Caco-2 (cell line): ENCODE measurements at regions not wholly inside any gene's neighbourhood (a gene's known extent, or its start where the extent isn't known, plus 50 kb on each side); places are given as distances from the start of the nearest gene placed in this dataset.

Source experiments
- BruUV-seq: library from RNA; stranded (reverse); fragments of 400-500 nt; replicated peaks from 2 replicates; lab custom pipeline; 2021; lab: Mats Ljungman, UMichigan
- CTCF ChIA-PET: fragments of 300-600 bp; sonication (Branson Sonifier 250); formaldehyde crosslinking; loops from one replicate; lab custom pipeline; 2022; ENCODE audit warnings: antibody characterized with exemption; lab: Charles Lee
- POLR2A ChIA-PET: fragments of 300-600 bp; sonication (Branson Sonifier 250); formaldehyde crosslinking; loops from one replicate; lab custom pipeline; 2022; ENCODE audit warnings: antibody characterized with exemption; lab: Charles Lee
- DNase-seq, 2 experiments: peaks; one replicate each; pipeline versions ENCODE4 v3.0.0 to v3.0.0-alpha.2; 2020 to 2022
- H3K27me3 ChIP-seq: replicated peaks from 2 replicates; pipeline ENCODE4 v1.6.0; 2011; ENCODE audit warnings: low read length; ENCODE audit not compliant: control insufficient read depth, insufficient read depth
- H3K36me3 ChIP-seq: 2 replicates; pipeline ENCODE4 v1.5.1; 2011; ENCODE audit warnings: low read length; ENCODE audit not compliant: control insufficient read depth, insufficient read depth
- H3K4me1 ChIP-seq: fragments of 250-450 bp; sonication (Bioruptor Pico); 2 replicates; pipeline ENCODE4 v1.5.1; 2020; ENCODE audit warnings: mild to moderate bottlenecking
- H3K4me3 ChIP-seq: 2 replicates; pipeline ENCODE4 v1.5.1; 2011; ENCODE audit warnings: low read depth, mild to moderate bottlenecking, control low read depth, low read length
- H3K9me3 ChIP-seq: fragments of 250-450 bp; sonication (Bioruptor Pico); 2 replicates; pipeline ENCODE4 v1.5.1; 2020; ENCODE audit warnings: mild to moderate bottlenecking, moderate library complexity
- H3K27ac Mint-ChIP-seq: one replicate; pipeline ENCODE4 v1.8.0; 2022; ENCODE audit warnings: mixed read lengths; ENCODE audit not compliant: unreplicated experiment
- H3K27me3 Mint-ChIP-seq: one replicate; pipeline ENCODE4 v1.8.0; 2022; ENCODE audit warnings: mixed read lengths; ENCODE audit not compliant: insufficient read depth, unreplicated experiment
- H3K36me3 Mint-ChIP-seq: one replicate; pipeline ENCODE4 v1.8.0; 2022; ENCODE audit warnings: mild to moderate bottlenecking, mixed read lengths; ENCODE audit not compliant: insufficient read depth, unreplicated experiment
- H3K4me1 Mint-ChIP-seq: one replicate; pipeline ENCODE4 v1.8.0; 2022; ENCODE audit warnings: low read depth, mixed read lengths; ENCODE audit not compliant: unreplicated experiment
- H3K4me3 Mint-ChIP-seq: one replicate; pipeline ENCODE4 v1.8.0; 2022; ENCODE audit warnings: mild to moderate bottlenecking, moderate library complexity, mixed read lengths; ENCODE audit not compliant: unreplicated experiment
- H3K9me3 Mint-ChIP-seq: one replicate; pipeline ENCODE4 v1.8.0; 2022; ENCODE audit warnings: mixed read lengths; ENCODE audit not compliant: unreplicated experiment
- CTCF ChIP-seq, 2 experiments: fragments of 200-600 bp in 1 of 2; IDR thresholded peaks; 1 replicate in 1 of 2; 2 replicates in 1 of 2; pipeline versions ENCODE4 v1.5.1 to v1.8.0; 2011 to 2022; ENCODE audit warnings: antibody characterized with exemption in 1 of 2, control low read depth in 1 of 2, inconsistent platforms in 1 of 2, low read depth in 1 of 2, low read length in 1 of 2, mild to moderate bottlenecking in 1 of 2, moderate library complexity in 1 of 2; ENCODE audit not compliant: insufficient read depth in 1 of 2, severe bottlenecking in 1 of 2, unreplicated experiment in 1 of 2
- intact Hi-C: fragments of 100-400 bp; cut with micrococcal nuclease; formaldehyde crosslinking; loops from one replicate; pipeline ENCODE4 v1.10.0; 2022; ENCODE audit not compliant: unreplicated experiment

GRCh38 chr4:29551821-29552220 lies 1168.3 kb upstream of the PCDH7 start:
- no peaks in the 10 kb centered on the region for H3K9me3 ChIP-seq
- Mint-ChIP-seq H3K36me3 (no peaks in the 10 kb centered on the region), H3K27me3 (peaks cover 3% of the 10 kb centered on the region), H3K27ac (no peak overlapping the region), H3K4me1 (no peaks in the 10 kb centered on the region), H3K4me3 (no peak overlapping the region), H3K9me3 (no peaks in the 10 kb centered on the region)
- no TSS peak for BruUV-seq
- H3K4me3 ChIP-seq = no peak overlapping the region
- TF ChIP-seq CTCF (IDR thresholded peaks at IDR 0.05; ENCODE audit: insufficient read depth in 1 of 2, low read depth in 1 of 2, low read length in 1 of 2, severe bottlenecking in 1 of 2, unreplicated experiment in 1 of 2) = no peak
- H3K36me3 ChIP-seq = no peaks in the 10 kb centered on the region
- H3K27me3 ChIP-seq = no peaks in the 10 kb centered on the region
- DNase-seq = no peak
- CTCF ChIA-PET = no interaction called here
- intact Hi-C loops = no loop called here
- no peaks in the 10 kb centered on the region for H3K4me1 ChIP-seq
- POLR2A ChIA-PET = no interaction called here

GRCh38 chr4:29553846-29554245 lies 1166.3 kb upstream of the PCDH7 start:
- H3K9me3 Mint-ChIP-seq = no peaks in the 10 kb centered on the region
- Histone ChIP-seq H3K4me1 (no peaks in the 10 kb centered on the region), H3K27me3 (no peaks in the 10 kb centered on the region), H3K4me3 (no peak overlapping the region), H3K36me3 (no peaks in the 10 kb centered on the region), H3K9me3 (no peaks in the 10 kb centered on the region)
- no peak for DNase-seq
- CTCF ChIA-PET = no interaction called here
- H3K36me3 Mint-ChIP-seq = no peaks in the 10 kb centered on the region
- H3K4me3 Mint-ChIP-seq = no peak overlapping the region
- BruUV-seq = no TSS peak
- H3K4me1 Mint-ChIP-seq = no peaks in the 10 kb centered on the region
- POLR2A ChIA-PET = no interaction called here
- H3K27ac Mint-ChIP-seq = no peak overlapping the region
- intact Hi-C loops = no loop called here
- no peak for TF ChIP-seq CTCF (IDR thresholded peaks at IDR 0.05; ENCODE audit: insufficient read depth in 1 of 2, low read depth in 1 of 2, low read length in 1 of 2, severe bottlenecking in 1 of 2, unreplicated experiment in 1 of 2)
- H3K27me3 Mint-ChIP-seq = peaks cover 3% of the 10 kb centered on the region

- Mint-ChIP-seq H3K36me3 (no peaks in the 10 kb centered on the region), H3K9me3 (no peaks in the 10 kb centered on the region), H3K4me3 (no peak overlapping the region), H3K27ac (no peak overlapping the region), H3K4me1 (no peaks in the 10 kb centered on the region), H3K27me3 (peaks cover 3% of the 10 kb centered on the region)
- ChIA-PET POLR2A (no interaction called here), CTCF (no interaction called here)
- no peaks in the 10 kb centered on the region for H3K36me3 ChIP-seq
- H3K4me1 ChIP-seq = no peaks in the 10 kb centered on the region
- intact Hi-C loops = no loop called here
- no peak for TF ChIP-seq CTCF (IDR thresholded peaks at IDR 0.05; ENCODE audit: insufficient read depth in 1 of 2, low read depth in 1 of 2, low read length in 1 of 2, severe bottlenecking in 1 of 2, unreplicated experiment in 1 of 2)
- H3K27me3 ChIP-seq = no peaks in the 10 kb centered on the region
- DNase-seq = no peak
- H3K4me3 ChIP-seq = no peak overlapping the region
- no TSS peak for BruUV-seq
- H3K9me3 ChIP-seq = no peaks in the 10 kb centered on the region
Observed at GRCh38 chr4:29558789-29559188, 1161.4 kb upstream of the PCDH7 start.
